Stimulated activated CD4-positive, alpha-beta T cell treated with anti-CD3 and anti-CD28 coated beads, Interleukin-1b, Interleukin-23, amount 100 ng/mL, for 1 hour (primary cell): ENCODE measurements at regions not wholly inside any gene's neighbourhood (a gene's known extent, or its start where the extent isn't known, plus 50 kb on each side); places are given as distances from the start of the nearest gene placed in this dataset.

Source experiments
- DNase-seq, 2 donors: peaks; one replicate each; pipeline ENCODE4 v3.0.0-alpha.2; 2020; ENCODE audit warnings: low read depth in 2 of 2

DNA sequence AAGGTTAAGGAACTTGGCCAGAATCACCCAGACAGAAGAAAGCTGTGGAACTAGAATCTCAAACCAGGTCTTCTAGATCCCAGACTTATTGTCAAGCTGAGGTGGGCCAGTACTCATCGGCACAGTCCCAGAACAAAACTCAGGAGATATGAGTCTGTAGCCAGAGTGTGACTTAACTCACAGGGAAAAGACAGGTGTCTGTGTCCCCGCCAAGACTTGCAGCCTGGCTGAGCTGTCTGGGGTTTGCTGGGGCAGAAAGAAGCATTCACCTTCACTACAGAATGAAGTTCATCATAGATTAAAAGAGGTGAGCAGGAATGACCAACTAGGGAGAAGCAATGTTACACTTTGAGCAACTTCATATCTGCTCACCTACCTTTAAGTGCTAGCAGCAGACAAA is 257.2 kb downstream of the FOXO1 start:
- DNase-seq = no peak

DNA sequence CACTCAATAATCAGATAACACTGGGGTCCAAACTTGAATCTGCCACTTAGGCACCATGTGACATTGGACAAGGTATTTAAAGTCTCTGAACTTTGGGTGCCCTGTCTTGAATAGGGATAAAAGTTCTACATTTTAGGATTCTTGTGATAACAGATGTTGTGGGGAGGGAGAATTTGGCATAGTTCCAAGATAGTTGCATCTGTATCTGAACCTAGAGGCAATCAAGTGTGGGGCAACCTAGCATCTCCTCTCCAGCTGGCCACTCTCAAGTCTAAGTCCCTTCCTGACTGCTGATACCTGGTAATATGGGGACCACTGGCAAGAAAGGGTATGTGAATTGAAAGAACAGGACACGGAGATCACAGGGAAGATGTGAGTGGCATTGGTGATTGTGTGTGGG is 256.1 kb downstream of the FOXO1 start:
- no peak for DNase-seq

DNA sequence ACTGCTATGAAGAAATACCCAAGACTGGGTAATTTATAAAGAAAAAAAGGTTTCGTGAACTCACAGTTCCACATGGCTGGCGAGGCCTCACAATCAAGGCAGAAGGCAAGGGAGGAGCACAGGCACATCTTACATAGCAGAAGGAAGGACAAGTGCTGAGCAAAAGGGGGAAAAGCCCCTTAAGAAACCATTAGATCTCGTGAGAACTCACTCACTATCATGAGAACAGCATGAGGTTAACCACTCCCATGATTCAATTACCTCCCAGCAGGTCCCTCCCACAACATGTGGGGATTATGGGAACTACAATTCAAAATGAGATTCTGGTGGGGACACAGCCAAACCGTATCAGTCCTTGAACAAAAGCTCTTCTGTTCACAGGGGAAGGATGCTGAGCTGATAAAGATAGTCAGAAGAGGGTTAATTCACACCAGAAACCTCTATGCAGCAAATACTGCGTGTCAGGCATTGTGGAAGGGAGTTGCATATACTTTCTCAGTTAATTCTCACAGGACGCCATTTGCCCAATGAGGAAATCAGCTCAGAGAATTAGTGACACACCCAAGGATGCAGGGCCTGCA is 246.2 kb downstream of the FOXO1 start:
- no peak for DNase-seq

DNA sequence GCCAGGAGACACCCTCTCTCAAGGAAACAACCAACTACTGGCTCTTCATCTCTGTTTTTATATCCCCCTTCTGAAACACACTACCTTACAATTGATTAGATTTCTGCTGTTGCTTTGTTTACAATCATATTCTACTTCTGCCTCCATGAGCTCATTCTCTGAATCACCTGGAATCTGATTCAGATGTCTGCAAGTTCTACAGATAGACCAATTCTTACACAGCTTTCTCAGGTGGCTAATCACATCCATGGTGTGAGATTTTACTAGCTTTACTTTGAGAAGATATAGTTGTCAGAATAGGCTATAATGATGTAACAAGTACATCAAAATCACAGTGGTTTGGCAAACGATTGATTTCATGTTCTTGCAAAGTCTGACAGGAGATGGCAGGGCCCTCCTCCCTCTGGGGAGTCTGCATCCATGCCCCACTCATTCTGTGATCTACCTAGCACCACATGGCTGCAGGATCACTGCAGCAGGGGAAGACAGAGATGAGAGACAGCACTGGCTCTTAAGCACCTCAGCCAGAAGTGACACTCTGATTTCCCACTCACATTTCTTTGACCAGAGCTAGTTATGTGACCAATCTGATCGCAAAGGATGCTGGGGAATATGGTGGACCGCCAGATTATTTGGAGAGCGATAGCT is 243.7 kb downstream of the FOXO1 start:
- DNase-seq = no peak

DNA sequence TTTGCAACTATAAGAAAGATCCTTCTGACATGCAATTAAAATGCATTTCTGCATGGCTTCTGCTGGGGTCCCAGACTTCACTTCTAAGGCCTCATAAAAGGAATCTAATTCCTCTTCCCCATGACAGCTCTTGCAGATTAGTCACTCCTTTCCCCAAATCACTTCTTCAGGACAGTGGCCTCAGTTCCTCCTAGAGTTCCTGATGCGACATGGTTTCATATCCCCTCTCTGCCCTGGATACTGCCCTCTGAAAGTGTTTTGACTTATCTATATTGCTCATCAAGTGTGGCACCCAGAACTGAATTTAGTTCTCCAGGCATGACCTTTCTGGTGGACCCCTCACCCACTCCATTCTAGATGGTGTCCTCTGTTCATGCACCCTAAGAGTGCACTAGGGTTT is 238.1 kb downstream of the FOXO1 start:
- DNase-seq = no peak

DNA sequence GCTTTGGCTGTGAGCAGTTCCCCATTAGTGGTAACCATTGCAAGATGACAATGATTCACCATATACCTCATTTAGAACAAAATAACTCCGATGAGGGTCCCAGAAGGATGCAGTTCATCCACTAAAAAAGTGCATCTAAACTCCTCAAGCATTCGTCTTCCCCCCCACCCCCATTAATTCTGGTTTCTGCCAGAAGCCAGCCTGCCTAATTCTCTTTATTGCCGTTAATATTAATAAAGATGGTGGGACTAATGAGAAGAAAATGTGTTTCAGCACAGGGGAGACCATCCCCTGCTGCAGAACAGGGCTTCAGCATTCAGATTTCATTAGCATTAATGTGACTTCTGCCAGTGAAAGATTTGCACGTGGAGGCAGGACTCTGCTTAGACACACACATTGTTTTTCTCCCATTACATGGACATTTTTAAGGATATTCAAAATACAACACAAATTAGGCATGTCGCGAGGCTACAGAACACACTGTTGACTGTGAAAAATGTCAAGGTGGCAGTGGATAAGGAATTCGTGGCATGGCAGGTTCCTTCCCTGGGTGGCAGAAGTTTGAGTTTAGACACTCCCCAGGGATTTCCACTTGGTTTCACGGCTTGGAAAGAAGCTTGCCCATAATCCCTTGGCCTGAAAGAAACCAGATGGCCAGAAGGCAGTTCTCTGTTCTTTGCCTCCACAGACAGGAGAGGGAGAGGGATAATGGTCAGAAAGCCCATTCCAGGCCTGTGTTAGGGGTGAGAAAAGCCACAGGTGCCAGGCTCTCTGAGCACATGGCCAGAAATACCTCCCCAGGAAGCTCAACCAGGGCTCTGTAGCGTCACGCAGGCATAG is 236.5 kb downstream of the FOXO1 start:
- no peak for DNase-seq

DNA sequence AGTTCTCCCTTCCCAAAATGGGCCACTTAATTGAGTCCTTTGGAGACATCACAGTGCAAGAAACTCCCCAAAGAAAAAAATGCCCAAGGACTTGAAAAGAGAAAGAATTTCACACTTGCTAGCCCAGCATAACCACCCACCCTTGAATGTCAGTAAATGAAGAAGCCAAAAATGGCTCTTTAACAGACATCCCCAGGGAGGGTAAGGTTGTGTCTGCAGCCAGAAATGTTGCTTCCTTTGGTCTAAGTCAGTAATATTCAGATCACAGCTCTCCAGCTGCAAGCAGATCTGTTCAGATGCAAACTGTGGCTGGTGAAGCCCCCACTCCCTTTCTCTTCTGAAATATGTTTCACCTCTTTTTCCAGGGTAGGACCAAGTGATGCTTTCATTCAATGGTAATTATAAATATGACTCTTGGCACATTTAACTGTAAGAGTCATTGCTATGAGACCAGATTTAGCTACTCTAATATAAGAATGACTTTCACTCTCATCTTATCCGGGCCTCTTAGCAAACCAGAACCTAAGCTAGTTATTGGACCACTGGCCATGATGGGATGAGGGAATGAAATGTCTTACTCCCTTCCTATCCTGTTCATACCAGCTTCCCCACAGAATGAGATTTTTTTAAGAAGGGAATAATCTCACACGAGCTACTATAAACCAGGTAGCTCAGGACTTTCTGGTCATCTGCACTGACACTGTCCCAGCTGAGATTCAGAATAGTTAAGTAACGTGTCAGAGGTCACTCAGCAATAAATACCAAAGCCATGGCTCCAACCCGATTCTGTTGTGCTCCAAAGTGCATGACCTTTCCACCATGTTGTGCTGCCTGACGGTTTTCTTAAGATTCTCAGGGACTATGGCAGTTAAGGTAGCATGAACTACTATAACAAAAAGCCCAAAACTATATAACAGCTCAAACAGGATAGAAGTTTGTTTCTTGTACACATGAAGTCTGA is 234.1 kb downstream of the FOXO1 start:
- no peak for DNase-seq

DNA sequence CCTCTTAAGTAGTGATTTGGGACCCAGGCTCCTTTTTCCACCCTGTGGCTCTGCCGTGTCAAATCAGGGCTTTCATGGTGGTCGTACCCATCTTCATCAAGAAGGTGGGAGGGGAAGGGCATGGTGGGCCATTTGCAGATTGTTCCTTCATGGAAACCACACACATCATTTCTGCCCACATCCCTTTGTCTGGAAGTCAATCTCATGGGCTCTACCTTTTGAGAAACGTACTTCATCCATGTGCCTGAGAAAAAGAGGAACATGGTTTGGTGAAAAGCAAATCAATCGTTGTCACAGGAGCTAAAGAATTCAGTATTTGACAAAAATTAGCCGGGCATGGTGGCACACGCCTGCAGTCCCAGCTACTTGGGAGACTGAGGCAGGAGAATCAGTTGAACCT is 233.4 kb downstream of the FOXO1 start:
- no peak for DNase-seq

DNA sequence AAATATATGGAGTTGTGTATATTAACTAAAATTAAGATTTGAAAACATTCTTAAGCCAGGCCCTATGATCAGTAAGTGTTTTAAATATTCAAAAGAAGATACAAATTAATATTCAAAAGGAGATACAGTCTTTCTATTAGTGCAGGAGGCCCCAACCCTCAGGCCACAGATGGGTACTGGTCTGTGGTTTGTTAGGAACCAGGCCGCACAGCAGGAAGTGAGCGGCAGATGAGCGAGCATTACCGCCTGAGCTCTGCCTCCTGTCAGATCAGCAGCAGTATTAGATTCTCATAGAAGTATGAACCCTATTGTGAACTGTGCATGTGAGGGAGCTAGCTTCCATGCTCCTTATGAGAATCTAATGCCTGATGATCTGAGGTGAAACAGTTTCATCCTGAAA is 232.9 kb downstream of the FOXO1 start:
- DNase-seq = no peak

DNA sequence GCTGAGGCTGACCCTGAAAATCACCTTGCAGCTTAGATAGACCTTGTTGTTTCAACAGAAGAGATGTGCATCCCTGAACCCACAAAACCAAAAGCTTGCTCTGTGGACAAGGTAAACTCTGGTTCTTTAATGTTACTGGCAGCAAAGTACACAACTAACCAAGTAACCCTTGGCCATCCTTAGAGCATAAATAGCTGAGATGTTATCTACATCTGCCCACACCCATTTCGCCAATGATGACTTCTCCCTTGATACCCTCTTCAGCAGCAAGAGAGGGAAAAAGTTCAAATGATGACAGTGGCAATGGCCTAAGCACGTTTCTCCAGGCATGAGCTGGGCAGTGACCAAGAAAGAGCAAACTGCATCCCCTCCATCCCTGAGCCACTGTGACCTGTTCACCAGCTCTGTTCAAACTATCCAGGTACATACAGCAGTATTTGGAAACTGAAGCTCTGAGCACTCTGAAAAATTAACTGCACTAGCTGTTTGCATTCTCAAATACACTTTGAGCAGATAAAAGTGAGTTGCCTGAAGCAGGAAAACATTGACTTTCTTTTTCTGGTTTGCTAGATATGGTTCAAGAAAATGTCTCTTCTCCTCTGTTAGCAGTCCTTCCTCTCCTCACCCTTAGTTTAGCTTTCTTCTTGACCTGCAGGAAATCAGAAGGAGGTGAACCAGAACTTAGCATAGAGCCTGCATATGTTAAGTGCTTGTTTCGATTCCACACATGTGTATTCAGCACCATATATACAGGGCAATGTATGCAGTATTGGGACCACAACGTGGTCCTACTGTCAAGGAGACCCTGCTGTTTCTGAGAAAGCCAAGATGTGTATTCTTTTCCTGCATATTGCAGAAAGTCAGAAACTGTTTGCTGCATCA is 231.7 kb downstream of the FOXO1 start:
- DNase-seq = no peak

DNA sequence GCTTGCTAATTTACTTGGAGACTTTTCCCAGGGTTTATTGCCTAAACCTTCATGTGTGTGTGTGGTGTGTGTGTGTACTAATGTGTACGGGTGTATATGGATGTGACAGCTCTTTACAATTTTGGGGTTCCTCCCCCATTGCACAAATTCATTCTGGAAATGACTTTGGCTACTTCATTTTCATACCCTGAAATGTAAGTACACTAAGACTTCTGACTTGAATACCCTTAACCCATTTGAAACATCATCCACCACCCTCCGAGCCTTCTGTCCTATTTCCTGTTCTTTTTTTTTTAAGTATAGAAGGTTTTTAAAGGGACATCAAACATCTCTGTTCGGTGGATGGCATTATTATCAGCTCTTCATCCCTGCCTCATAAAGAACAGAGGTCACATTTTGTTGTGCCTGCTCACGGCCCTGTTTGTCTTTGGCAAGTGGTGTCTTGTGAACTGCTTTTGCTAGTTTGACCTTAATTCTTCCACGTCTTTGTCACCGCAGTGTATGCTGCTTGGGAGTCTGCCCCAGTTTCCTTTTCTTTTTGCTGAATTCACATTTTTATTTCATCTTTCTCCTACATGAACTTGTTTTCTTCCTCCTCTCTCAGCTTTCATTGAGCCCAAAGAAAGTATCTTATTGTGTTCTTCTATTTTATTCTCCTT is 228.3 kb downstream of the FOXO1 start:
- DNase-seq = no peak

DNA sequence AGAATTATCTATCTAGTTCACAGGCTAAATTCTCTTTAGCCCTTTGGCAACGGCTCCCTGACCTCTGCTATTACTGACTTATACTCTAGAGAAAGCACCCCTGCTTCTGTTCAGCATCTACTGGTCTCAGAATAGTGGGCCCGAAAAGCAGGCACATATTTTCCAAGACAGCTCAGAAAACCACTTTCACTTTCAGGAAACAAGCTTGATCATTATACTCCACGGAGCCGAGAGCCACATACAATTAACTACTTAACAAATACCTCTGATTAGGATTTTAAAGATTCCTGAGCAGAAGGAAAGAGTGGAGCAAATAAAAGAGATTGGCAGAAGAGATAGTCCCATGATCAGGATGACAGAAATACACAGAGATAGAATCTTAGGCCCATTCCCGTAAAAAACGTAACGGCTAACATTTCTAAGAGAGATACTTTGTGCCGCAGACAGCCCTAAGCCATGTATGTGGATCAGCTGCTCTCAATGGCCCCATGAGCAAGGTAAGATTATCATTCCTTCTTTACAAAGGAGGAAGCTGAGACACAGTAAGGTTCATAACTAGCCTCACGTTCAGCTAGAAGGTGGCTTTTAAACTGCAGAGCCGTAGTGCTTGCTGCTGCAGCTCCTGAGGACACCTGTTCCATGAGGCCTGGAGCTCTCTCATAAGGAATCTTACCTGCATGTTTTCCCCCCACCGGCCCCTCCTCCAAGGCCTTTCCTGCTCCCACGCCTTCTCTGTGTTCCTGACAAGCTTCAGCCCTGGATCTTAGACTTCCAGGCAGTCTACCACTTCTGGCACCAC is 227.2 kb downstream of the FOXO1 start:
- no peak for DNase-seq

DNA sequence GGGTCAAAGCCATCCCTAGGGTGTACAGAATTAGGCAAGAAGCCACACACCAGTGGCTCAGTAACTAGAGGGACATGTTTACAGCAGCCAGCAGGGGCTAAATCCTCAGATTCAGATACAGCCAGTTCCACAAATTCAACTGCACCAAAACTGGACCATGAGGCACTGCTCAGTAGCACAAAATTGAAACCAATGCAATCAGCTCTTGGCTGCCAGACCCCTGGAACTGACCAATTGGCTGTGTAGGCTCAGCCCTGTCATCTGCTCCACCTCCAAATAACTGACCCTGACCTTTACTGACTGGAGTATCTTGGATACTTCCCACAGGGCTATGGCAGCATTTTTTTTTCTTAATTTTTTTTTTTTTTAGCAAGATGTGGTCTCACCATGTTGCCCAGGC is 226.5 kb downstream of the FOXO1 start:
- DNase-seq = no peak

DNA sequence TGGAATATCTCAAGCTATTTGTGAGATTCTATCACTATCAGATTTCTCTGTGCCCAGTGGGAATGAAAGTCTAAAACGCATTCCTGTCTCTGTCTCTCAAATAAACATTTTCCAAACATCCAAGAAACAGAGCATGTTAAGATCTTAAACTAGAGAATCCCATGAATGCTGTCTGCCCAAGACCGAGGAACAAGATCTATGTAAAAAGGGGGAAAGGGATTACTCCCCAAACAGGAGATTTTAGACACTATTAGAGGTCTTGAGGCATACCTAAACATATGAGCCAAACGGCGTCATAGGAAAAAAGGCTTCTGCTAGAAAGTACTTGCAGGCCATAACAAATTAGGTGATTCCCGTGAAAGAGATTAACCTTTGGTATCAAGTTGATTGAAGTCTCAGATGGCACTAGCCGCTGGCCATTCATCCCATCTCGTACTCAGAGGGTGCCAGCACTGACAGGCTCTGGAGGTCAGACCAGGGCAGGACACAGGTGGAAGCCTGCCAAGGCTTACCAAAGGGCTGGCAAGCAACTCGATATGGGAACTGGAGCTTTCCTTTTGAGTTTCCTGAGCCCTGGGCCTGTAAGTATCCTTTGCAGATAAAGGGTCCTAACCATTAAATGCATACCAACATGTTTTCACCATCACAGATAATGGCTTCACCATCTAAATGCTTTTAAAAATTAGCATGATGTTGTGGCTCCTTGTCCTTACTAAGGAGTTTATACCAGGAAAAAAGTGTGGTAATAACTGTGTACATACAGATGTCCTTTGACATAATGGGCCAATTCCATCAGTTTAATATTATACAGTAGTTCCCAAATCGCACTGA is 225.2 kb downstream of the FOXO1 start:
- DNase-seq = no peak

DNA sequence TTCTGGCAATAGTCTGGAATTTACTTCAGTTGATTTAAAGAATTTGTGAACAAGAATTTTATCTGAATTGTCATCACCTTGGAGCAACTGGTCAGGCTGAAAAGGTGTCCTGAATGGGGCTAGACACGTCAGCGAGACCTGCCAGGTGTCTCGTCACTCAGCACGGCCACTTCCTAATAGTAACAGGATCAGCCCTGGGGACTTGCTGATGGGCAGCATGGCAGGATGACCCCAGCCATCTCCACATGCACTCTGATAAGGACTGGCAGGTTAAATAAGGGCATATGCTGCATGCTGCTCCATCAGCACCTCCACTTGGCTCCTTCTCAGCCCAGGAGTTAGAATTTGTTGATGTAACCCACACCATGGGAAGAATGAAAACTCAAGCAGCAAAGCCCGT is 224.2 kb downstream of the FOXO1 start:
- no peak for DNase-seq

DNA sequence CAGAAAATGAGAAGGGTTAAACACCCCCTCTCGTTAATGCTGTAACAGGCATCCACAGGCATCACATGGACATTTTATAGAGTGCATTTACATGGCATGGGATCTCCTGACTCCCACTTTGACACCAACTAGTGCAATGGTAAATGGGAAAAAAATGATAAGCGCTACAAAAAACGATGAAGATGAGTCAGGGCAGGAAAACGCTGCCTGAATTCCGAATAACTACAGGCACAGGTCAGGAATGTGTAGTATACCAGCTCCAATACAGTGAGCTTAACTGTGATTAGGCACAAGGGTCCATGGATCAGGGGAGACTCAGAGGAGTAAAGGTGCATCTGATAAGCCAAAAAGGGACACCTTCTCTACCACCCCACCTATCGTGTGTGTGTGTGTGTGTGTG is 223.6 kb downstream of the FOXO1 start:
- no peak for DNase-seq

DNA sequence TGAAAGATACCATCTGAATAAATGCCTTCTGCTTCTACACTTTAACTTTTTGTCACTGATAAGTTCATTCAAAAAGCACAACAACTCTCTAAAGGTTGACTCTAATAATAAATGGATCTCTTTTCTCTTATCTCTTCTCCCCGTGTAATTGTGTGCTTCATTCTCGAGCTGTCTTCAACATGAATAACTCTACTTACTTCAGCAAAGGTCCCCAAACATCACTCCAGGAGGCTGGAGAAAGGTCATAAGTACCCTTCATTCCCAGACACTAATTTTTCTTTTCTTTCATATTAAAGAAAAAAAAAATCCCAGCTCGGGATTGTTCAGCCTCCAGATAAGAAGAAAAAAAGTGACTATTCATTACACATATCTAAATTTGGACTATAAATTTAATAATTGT is 222.2 kb downstream of the FOXO1 start:
- DNase-seq = no peak

DNA sequence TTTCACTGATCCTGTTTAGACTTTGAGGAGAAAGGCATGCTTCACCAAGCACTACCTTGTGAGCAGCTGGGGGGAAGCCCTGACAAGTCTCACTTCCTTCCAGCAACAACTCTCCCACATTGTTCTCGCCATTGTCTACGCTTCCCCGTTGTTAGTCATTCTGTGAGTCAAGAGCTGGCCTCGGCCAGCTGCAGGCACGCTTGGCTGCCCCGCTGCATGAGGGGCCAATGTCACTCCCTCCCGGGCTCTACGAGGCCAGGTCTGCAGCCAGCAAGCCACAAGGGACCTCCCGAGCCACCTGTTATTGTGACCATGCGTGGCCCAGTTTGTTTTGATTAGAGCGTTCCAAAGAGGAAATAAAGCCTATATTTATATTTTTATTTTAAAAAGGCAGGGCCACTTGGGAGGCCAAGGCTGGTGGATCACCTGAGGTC is 220.9 kb downstream of the FOXO1 start:
- no peak for DNase-seq

DNA sequence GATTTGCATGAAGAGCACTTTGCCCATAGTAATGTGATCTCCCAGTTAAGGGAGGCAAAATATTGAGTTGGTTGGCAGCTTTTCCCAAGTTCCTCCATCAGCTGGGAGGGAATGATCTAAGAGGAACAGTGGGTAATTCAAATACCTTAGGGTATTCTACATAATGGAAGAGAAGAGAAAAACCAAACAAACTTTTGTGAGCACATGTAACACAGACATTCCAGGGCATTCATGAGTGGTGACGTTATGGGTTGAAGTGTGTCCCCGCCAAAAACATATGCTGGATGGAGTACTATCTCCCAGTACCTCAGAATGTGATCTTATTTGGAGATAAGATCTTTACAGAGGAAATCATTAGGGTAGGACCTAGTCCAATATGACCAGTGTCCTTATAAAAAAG is 220.1 kb downstream of the FOXO1 start:
- no peak for DNase-seq
